ENCODE measurements at regions not wholly inside any gene's neighbourhood (a gene's known extent, or its start where the extent isn't known, plus 50 kb on each side); places are given as distances from the start of the nearest gene placed in this dataset.

DNA sequence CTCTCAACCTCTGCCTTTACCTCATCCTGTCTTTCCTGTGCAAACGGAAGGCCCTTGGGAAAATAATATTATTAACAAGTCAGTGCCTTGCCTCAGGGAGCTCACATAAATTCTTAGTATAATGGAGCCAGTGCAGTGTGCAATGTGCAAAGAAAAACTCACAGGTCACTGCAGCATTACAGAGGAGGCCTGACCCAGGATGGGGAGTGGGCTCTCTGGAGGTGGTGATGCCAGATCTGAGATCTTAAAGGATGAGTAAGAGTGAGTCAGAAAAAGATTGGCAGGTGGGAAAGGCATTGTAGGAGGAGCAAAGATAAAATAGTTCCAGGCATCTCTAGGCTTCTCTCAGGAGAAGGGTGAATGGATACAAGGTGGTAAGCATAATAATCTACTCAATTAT, 185.6 kb upstream of the ADAMTS9 start:
- no peak for DNase-seq (ENCODE audit: low read depth)
- no peak for TF ChIP-seq CTCF (IDR thresholded peaks at IDR 0.05; ENCODE audit: insufficient read depth, low read length)
- no peak overlapping the region for H3K4me3 ChIP-seq (ENCODE audit: low read depth, low read length)

- no peak for DNase-seq (ENCODE audit: low read depth)
- no peak for TF ChIP-seq CTCF (IDR thresholded peaks at IDR 0.05; ENCODE audit: insufficient read depth, low read length)
- no peak overlapping the region for H3K4me3 ChIP-seq (ENCODE audit: low read depth, low read length)
These were observed 184.5 kb upstream of the ADAMTS9 start for GRCh38 chr3:64872345-64872744.

DNA sequence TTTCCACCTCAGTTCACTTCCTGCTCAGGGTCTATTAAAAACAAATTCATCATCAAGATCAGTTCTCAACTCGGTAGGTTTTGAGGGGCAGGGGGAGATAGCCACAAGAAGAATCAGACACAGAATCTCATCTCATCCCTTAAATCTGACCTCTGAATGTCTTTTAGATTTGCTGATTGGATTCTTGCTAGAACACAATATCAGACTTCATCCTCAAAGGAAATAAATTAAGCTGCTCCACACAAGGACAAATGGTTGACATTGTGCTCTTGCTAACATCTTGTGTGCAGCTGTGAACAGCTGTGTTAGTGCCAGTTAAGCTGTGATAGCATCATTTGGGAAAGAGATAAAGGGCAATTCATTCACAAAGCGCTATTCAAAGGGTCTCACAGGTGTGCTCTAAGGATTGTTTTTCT, 184.0 kb upstream of the ADAMTS9 start:
- DNase-seq (ENCODE audit: low read depth), result no peak
- no peak overlapping the region for H3K4me3 ChIP-seq (ENCODE audit: low read depth, low read length)
- no peak for TF ChIP-seq CTCF (IDR thresholded peaks at IDR 0.05; ENCODE audit: insufficient read depth, low read length)

- DNase-seq (ENCODE audit: low read depth), result no peak
- H3K4me3 ChIP-seq (ENCODE audit: low read depth, low read length), result no peak overlapping the region
- no peak for TF ChIP-seq CTCF (IDR thresholded peaks at IDR 0.05; ENCODE audit: insufficient read depth, low read length)
These were observed 183.3 kb upstream of the ADAMTS9 start for GRCh38 chr3:64870876-64871646.

DNA sequence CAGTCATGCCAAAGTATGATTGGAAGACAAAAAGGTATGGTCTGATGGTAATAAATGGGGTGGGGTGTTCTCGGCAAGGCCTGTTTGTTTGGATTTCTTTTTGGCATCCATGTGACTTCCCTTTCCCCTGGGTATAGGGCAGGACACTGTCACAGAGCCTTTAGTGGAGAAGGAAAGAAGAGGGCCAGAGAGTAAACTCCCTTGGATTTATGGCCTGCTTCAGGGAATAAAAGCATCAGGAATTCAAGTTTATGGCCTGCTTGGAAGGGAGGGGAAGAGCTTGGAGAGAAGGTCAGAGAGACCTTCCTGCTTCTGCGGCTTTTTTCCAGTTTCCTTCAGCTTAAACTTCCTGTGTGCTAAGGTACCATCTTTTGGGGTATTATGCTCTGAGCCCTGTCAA, 179.4 kb upstream of the ADAMTS9 start:
- TF ChIP-seq CTCF (IDR thresholded peaks at IDR 0.05; ENCODE audit: insufficient read depth, low read length), result no peak
- H3K4me3 ChIP-seq (ENCODE audit: low read depth, low read length), result no peak overlapping the region
- DNase-seq (ENCODE audit: low read depth), result no peak

DNA sequence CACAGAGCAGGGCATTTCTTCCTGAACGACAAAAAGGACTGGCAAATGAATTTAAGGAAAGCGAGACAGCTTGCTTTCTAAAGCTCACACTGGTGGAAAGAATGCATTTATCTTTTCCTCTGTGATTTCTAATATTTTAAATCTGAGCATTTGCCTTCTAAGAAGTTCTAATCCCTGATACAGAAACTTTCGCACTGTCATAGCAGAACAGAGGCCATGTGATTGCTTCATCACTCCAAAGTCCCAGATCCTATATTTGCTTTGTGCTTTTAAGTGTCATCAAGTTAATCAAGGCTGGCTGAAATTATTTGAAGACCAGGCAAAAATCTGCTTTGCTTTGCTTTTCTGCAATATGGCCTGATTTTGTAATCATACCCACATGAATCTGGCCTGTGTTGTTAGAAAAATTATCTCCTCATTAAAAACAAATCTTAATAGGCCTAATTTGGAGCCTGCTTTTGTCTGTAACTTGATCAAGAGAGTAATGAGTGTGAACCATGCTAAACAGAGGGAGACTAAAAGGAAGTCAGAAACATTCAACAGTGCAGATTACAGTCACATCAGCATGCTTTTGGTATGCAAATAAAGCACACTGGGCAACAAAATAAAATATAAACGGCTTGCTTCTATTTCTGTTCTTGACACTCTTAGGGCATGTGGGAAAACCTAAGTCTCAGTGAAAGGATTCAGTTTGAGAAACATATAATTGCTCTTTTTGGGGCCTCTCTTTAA, 178.2 kb upstream of the ADAMTS9 start:
- TF ChIP-seq CTCF (IDR thresholded peaks at IDR 0.05; ENCODE audit: insufficient read depth, low read length), result no peak
- no peak overlapping the region for H3K4me3 ChIP-seq (ENCODE audit: low read depth, low read length)
- no peak for DNase-seq (ENCODE audit: low read depth)

All from fibroblast of the aortic adventitia (primary cell).